K562 (cell line): ENCODE measurements at regions not wholly inside any gene's neighbourhood (a gene's known extent, or its start where the extent isn't known, plus 50 kb on each side); places are given as distances from the start of the nearest gene placed in this dataset.

Experiments
- ATAC-seq: fragments of 200-7000 bp; cut with Tn5 transposase; 3 replicates; pipeline ENCODE4 v1.9.1; 2020; ENCODE audit warnings: moderate library complexity
- BruUV-seq: library from RNA; stranded (reverse); fragments of 400-500 nt; replicated peaks from 2 replicates; lab custom pipeline; 2021; lab: Mats Ljungman, UMichigan
- CTCF ChIA-PET: fragments of 300-600 bp; formaldehyde crosslinking; extraction: SDS; loops from one replicate; lab custom pipeline; 2021; ENCODE audit warnings: low intra/inter-chr PET ratio; lab: Yijun Ruan, JAX
- POLR2A ChIA-PET: fragments of 300-600, 350-650 bp; sonication (Branson Sonifier 250); formaldehyde crosslinking; extraction: SDS; loops from one replicate; lab custom pipeline; 2021; ENCODE audit warnings: antibody characterized with exemption, inconsistent platforms; lab: Yijun Ruan, JAX
- DNase-seq, 4 experiments: peaks; one replicate each; pipeline versions ENCODE4 v3.0.0 to v3.0.0-alpha.2; 2011 to 2018; ENCODE audit warnings: low spot score in 3 of 4, mixed read lengths in 3 of 4; ENCODE audit errors: extremely low read depth in 1 of 4
- FAIRE-seq: peaks from 2 replicates; lab custom pipeline; 2011; peaks lifted over from hg19 to GRCh38; lab: Jason Lieb, UNC
- H2AFZ ChIP-seq: 2 replicates; pipeline ENCODE4 v1.6.0; 2011; ENCODE audit warnings: low read depth, low read length, control low read depth, inconsistent platforms
- H3K27ac ChIP-seq: fragments of 200-600 bp; 3 replicates; pipeline ENCODE4 v1.8.0; 2011; ENCODE audit warnings: low read depth, mild to moderate bottlenecking, control low read depth, inconsistent platforms, low read length, moderate library complexity, mixed read lengths; ENCODE audit errors: extremely low read depth
- H3K27me3 ChIP-seq, 2 experiments: fragments of 300-600 bp in 1 of 2; 2 replicates in 1 of 2; 3 replicates in 1 of 2; pipeline versions ENCODE4 v1.6.0 to v1.8.0; 2011; ENCODE audit warnings: inconsistent platforms in 2 of 2, low read length in 2 of 2, mild to moderate bottlenecking in 1 of 2, mixed read lengths in 1 of 2, moderate library complexity in 1 of 2; ENCODE audit not compliant: control insufficient read depth in 2 of 2, insufficient read depth in 2 of 2
- H3K36me3 ChIP-seq: fragments of 300-600 bp; 3 replicates; pipeline ENCODE4 v1.8.0; 2011; ENCODE audit warnings: mild to moderate bottlenecking, low read length, inconsistent platforms; ENCODE audit not compliant: control insufficient read depth, insufficient read depth
- H3K4me1 ChIP-seq, 2 experiments: fragments of 200-600 bp in 1 of 2; replicated peaks in 1 of 2; 2 replicates in 1 of 2; 3 replicates in 1 of 2; pipeline versions ENCODE4 v1.5.1 to v1.8.0; 2011; ENCODE audit warnings: inconsistent platforms in 2 of 2, low read length in 2 of 2, mild to moderate bottlenecking in 1 of 2, mixed read lengths in 1 of 2, moderate library complexity in 1 of 2; ENCODE audit not compliant: control insufficient read depth in 2 of 2, insufficient read depth in 2 of 2
- H3K4me2 ChIP-seq: 2 replicates; pipeline ENCODE4 v1.6.1; 2011; ENCODE audit warnings: low read length, control low read depth, inconsistent platforms, mixed read lengths; ENCODE audit not compliant: insufficient read depth
- H3K4me3 ChIP-seq: fragments of 200-600 bp; sonication (generic), shearing (Covaris generic); 2 replicates; pipeline ENCODE4 v1.5.1; 2016; ENCODE audit warnings: control low read depth, inconsistent platforms
- H3K79me2 ChIP-seq: fragments of 200-600 bp; 3 replicates; pipeline ENCODE4 v1.8.0; 2011; ENCODE audit warnings: low read length, inconsistent platforms; ENCODE audit not compliant: control insufficient read depth, insufficient read depth
- H3K9ac ChIP-seq, 2 experiments: 2 replicates each; pipeline versions ENCODE4 v1.6.0 to v1.6.1; 2011; ENCODE audit warnings: low read depth in 2 of 2, low read length in 2 of 2, control low read depth in 1 of 2, inconsistent platforms in 1 of 2, mild to moderate bottlenecking in 1 of 2, mixed read lengths in 1 of 2; ENCODE audit not compliant: insufficient read depth in 1 of 2
- H3K9me1 ChIP-seq: one replicate; pipeline ENCODE4 v1.6.0; 2011; ENCODE audit warnings: inconsistent platforms, mild to moderate bottlenecking, low read length, moderate library complexity; ENCODE audit not compliant: control insufficient read depth, insufficient read depth
- H3K9me3 ChIP-seq: replicated peaks from 2 replicates; pipeline ENCODE4 v1.5.1; 2011; ENCODE audit warnings: low read depth, low read length, inconsistent platforms; ENCODE audit not compliant: control insufficient read depth, insufficient read depth
- H4K20me1 ChIP-seq: replicated peaks from 2 replicates; pipeline ENCODE4 v1.6.1; 2011; ENCODE audit warnings: low read length, inconsistent platforms, mixed read lengths; ENCODE audit not compliant: control insufficient read depth, insufficient read depth
- ADNP ChIP-seq: fragments of 200-800 bp; sonication (Bioruptor generic); IDR thresholded peaks from 2 replicates; pipeline ENCODE4 v1.6.1; 2016; ENCODE audit warnings: missing genetic modification characterization, missing compliant biosample characterization
- ARID2 ChIP-seq: fragments of 450-650 bp; IDR thresholded peaks from 2 replicates; pipeline ENCODE4 v1.6.1; 2017; ENCODE audit warnings: antibody characterized with exemption, mild to moderate bottlenecking
- ASH1L ChIP-seq: fragments of 450-650 bp; IDR thresholded peaks from 2 replicates; pipeline ENCODE4 v1.6.1; 2018; ENCODE audit warnings: borderline replicate concordance, mild to moderate bottlenecking, low read depth; ENCODE audit not compliant: partially characterized antibody
- ATF3 ChIP-seq, 2 experiments: fragments of 450-650 bp in 1 of 2; sonication (generic) in 1 of 2; formaldehyde crosslinking in 1 of 2; IDR thresholded peaks in 1 of 2; conservative IDR thresholded peaks in 1 of 2; 2 replicates each; pipeline versions ENCODE4 v1.6.1 to v1.8.1; 2016 to 2023; ENCODE audit warnings: mild to moderate bottlenecking in 2 of 2, moderate library complexity in 2 of 2, inconsistent platforms in 1 of 2, missing genetic modification reagents in 1 of 2
- CREM ChIP-seq: IDR thresholded peaks from 2 replicates; pipeline ENCODE4 v1.6.1; 2014; ENCODE audit warnings: antibody characterized with exemption, low read depth
- GTF2B ChIP-seq: IDR thresholded peaks from 2 replicates; pipeline ENCODE4 v1.6.1; 2011; ENCODE audit not compliant: insufficient read length; ENCODE audit errors: extremely low read depth
- HIVEP1 ChIP-seq: fragments of 250-450 bp; sonication (Bioruptor Pico); IDR thresholded peaks from 2 replicates; pipeline ENCODE4 v1.4.0; 2020; ENCODE audit warnings: mild to moderate bottlenecking
- KLF1 ChIP-seq: fragments of 450-650 bp; IDR thresholded peaks from 2 replicates; pipeline ENCODE4 v1.6.1; 2016; ENCODE audit warnings: missing genetic modification characterization, missing compliant biosample characterization
- LCOR ChIP-seq: sonication (generic); formaldehyde crosslinking; IDR thresholded peaks from 2 replicates; pipeline ENCODE4 v1.8.0; 2022; ENCODE audit warnings: mild to moderate bottlenecking, missing genetic modification reagents
- NFE2L1 ChIP-seq: fragments of 450-650 bp; IDR thresholded peaks from 2 replicates; pipeline ENCODE4 v1.6.1; 2016; ENCODE audit warnings: missing genetic modification characterization, low read depth, mild to moderate bottlenecking, missing compliant biosample characterization, moderate library complexity, borderline replicate concordance
- PHTF2 ChIP-seq: fragments of 250-450 bp; sonication (Bioruptor Pico); IDR thresholded peaks from 2 replicates; pipeline ENCODE4 v1.5.0; 2021; ENCODE audit warnings: mild to moderate bottlenecking
- POLR2G ChIP-seq: fragments of 200-400 bp; formaldehyde crosslinking; IDR thresholded peaks from 2 replicates; pipeline ENCODE4 v1.6.1; 2017; ENCODE audit warnings: low read depth, mild to moderate bottlenecking, antibody characterized with exemption, low read length, moderate library complexity
- TAF15 ChIP-seq: fragments of 200-400 bp; formaldehyde crosslinking; IDR thresholded peaks from 2 replicates; pipeline ENCODE4 v1.6.1; 2017; ENCODE audit warnings: mild to moderate bottlenecking, low read depth, low read length, moderate library complexity
- ZEB2 ChIP-seq: fragments of 450-650 bp; IDR thresholded peaks from 2 replicates; pipeline ENCODE4 v1.6.1; 2016
- ZNF311 ChIP-seq: fragments of 250-450 bp; sonication (Bioruptor Pico); IDR thresholded peaks from 2 replicates; pipeline ENCODE4 v1.4.0; 2020; ENCODE audit warnings: mild to moderate bottlenecking, moderate library complexity
- WGBS: fragments of 100-300 bp; shearing (Covaris generic); methylation state at CpG from one replicate; pipeline ENCODE4 v1.1.6; 2016; ENCODE audit warnings: low coverage, mixed read lengths; ENCODE audit not compliant: insufficient coverage; ENCODE audit errors: missing lambda C conversion rate; 5-methylcytosine and 5-hydroxymethylcytosine counted together
- in situ Hi-C: fragments of 300-500 bp; cut with MboI; formaldehyde crosslinking; loops from 4 replicates; pipeline ENCODE4 v1.15.0; 2018; ENCODE audit warnings: inconsistent platforms, mixed read lengths
- intact Hi-C: fragments of 100-400 bp; cut with micrococcal nuclease; formaldehyde crosslinking; loops from 2 replicates; pipeline ENCODE4 v1.14.2; 2022

GRCh38 chr9:75408391-75408790, 320.1 kb downstream of the OSTF1 start:
- Histone ChIP-seq H3K79me2 (no peaks in the 10 kb centered on the region), H3K27ac (no peak overlapping the region), H3K27me3 (no peaks in the 10 kb centered on the region), H4K20me1 (no peaks in the 10 kb centered on the region), H3K9ac (no peak overlapping the region), H3K36me3 (no peaks in the 10 kb centered on the region), H3K4me3 (no peak overlapping the region), H3K4me2 (no peak overlapping the region), H3K9me3 (no peaks in the 10 kb centered on the region), H3K9me1 (no peaks in the 10 kb centered on the region), H2AFZ (no peak overlapping the region), H3K4me1 (no peaks in the 10 kb centered on the region)
- DNase-seq (no peak), ATAC-seq (no peak), FAIRE-seq (no peak)
- TF ChIP-seq GTF2B (no peak), KLF1 (tag) (no peak), POLR2G (no peak)
- intact Hi-C loops (no loop called here), in situ Hi-C loops (no loop called here)
- WGBS, result 0% methylated on average over 4 of the region's 4 CpGs
- ChIA-PET POLR2A (no interaction called here), CTCF (no interaction called here)
- BruUV-seq, result no TSS peak

- Histone ChIP-seq H3K79me2 (no peaks in the 10 kb centered on the region), H2AFZ (no peak overlapping the region), H3K4me1 (no peaks in the 10 kb centered on the region), H3K9ac (no peak overlapping the region), H3K9me1 (no peaks in the 10 kb centered on the region), H3K27ac (no peak overlapping the region), H3K36me3 (no peaks in the 10 kb centered on the region), H3K4me2 (no peak overlapping the region), H3K9me3 (no peaks in the 10 kb centered on the region), H3K27me3 (no peaks in the 10 kb centered on the region), H4K20me1 (no peaks in the 10 kb centered on the region), H3K4me3 (no peak overlapping the region)
- CTCF ChIA-PET, result no interaction called here
- intact Hi-C loops (no loop called here), in situ Hi-C loops (no loop called here)
- ATAC-seq (no peak), DNase-seq (no peak), FAIRE-seq (no peak)
- BruUV-seq, result no TSS peak
- 0% methylated on average over 3 of the region's 4 CpGs for WGBS
- POLR2A ChIA-PET, result no interaction called here
- TF ChIP-seq ASH1L (no peak), ZNF311 (CRISPR knock-in tag) (no peak), ARID2 (no peak), PHTF2 (CRISPR knock-in tag) (no peak), TAF15 (no peak), NFE2L1 (tag) (no peak), ATF3 (IDR thresholded peaks at IDR 0.05) (no peak), ATF3 (CRISPR knock-in tag; conservative IDR thresholded peaks at IDR 0.05) (no peak), LCOR (CRISPR knock-in tag) (no peak), CREM (no peak), ZEB2 (no peak), ADNP (no peak), HIVEP1 (CRISPR knock-in tag) (no peak)
These were observed 322.1 kb downstream of the OSTF1 start for GRCh38 chr9:75410405-75410804.
